ENCODE measurements at regions not wholly inside any gene's neighbourhood (a gene's known extent, or its start where the extent isn't known, plus 50 kb on each side); places are given as distances from the start of the nearest gene placed in this dataset.

DNA sequence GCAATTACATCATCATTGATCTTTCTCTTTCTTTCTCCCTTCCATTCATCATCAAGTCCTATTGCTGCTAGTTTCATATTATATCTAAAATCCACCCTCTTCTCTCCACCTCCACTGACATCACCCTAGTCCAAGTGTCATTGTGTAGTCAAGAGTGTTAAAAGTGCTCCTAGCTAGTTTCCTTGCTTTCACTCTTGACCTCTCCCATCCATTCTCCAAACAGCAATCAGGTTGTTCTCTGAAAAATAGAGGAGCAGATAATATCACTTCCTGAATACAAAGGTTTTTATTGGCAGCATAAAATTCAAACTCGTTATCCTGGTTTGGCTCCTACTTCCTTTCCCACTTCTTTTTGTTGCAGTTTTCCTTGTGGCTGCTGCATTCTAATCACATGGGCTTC, 61.6 kb upstream of the PHF14 start:
- BruUV-seq (replicated peaks): no TSS peak
- Histone ChIP-seq H2AFZ (no peak overlapping the region), H3K36me3 (ENCODE audit: low read depth) (no peaks in the 10 kb centered on the region), H3K4me2 (no peak overlapping the region), H4K20me1 (ENCODE audit: insufficient read depth) (no peaks in the 10 kb centered on the region), H3K4me1 (replicated peaks; ENCODE audit: insufficient read depth) (no peaks in the 10 kb centered on the region), H3K4me3 (no peak overlapping the region), H3K9me3 (ENCODE audit: insufficient read depth, low read depth) (no peaks in the 10 kb centered on the region), H3K27me3 (ENCODE audit: insufficient read depth, low read depth) (no peaks in the 10 kb centered on the region), H3F3A (ENCODE audit: insufficient read depth, low read depth) (no peaks in the 10 kb centered on the region), H3K9me2 (ENCODE audit: insufficient read depth) (no peaks in the 10 kb centered on the region; the same call in 1 of the 2 replicates), H3K79me2 (ENCODE audit: low read depth) (no peaks in the 10 kb centered on the region), H3K27ac (no peak overlapping the region)
- ChIA-PET CTCF (no interaction called here), POLR2A (ENCODE audit: unreplicated experiment) (no interaction called here)
- no peak for DNase-seq
- no peak for TF ChIP-seq EZH2 (IDR thresholded peaks at IDR 0.05; ENCODE audit: low read depth)
- TF ChIP-seq, protein P1, sequence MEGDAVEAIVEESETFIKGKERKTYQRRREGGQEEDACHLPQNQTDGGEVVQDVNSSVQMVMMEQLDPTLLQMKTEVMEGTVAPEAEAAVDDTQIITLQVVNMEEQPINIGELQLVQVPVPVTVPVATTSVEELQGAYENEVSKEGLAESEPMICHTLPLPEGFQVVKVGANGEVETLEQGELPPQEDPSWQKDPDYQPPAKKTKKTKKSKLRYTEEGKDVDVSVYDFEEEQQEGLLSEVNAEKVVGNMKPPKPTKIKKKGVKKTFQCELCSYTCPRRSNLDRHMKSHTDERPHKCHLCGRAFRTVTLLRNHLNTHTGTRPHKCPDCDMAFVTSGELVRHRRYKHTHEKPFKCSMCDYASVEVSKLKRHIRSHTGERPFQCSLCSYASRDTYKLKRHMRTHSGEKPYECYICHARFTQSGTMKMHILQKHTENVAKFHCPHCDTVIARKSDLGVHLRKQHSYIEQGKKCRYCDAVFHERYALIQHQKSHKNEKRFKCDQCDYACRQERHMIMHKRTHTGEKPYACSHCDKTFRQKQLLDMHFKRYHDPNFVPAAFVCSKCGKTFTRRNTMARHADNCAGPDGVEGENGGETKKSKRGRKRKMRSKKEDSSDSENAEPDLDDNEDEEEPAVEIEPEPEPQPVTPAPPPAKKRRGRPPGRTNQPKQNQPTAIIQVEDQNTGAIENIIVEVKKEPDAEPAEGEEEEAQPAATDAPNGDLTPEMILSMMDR (conservative IDR thresholded peaks at IDR 0.05): no peak
- intact Hi-C loops (cut with micrococcal nuclease; ENCODE audit: unreplicated experiment): no loop called here

DNA sequence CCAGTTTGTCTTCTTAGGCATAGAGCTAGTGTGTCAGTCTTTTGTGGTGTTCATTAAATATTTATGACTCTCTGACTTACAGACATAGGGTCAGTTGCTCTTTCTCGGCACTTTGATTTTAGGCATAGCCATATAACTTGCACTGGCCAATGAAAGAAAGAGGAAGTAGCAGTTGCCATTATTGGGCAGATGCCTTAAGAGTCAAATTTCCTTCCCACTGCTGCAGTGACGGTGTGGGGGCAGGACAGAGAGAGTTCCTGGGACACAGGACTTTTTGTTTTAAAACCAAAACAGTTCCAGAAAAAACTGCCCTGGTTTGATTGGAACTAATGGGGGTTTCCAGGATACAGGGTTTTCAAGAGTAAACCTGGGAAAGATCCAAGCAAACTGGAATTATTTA, 60.2 kb upstream of the PHF14 start:
- H3K27me3 ChIP-seq (ENCODE audit: insufficient read depth, low read depth): no peaks in the 10 kb centered on the region
- no peak overlapping the region for H2AFZ ChIP-seq
- H3K4me1 ChIP-seq (replicated peaks; ENCODE audit: insufficient read depth): no peaks in the 10 kb centered on the region
- BruUV-seq (replicated peaks): no TSS peak
- H4K20me1 ChIP-seq (ENCODE audit: insufficient read depth): no peaks in the 10 kb centered on the region
- H3K9me3 ChIP-seq (ENCODE audit: insufficient read depth, low read depth): no peaks in the 10 kb centered on the region
- no peak overlapping the region for H3K4me2 ChIP-seq
- DNase-seq: no peak
- TF ChIP-seq EZH2 (IDR thresholded peaks at IDR 0.05; ENCODE audit: low read depth): no peak
- TF ChIP-seq, protein P1 (conservative IDR thresholded peaks at IDR 0.05): no peak
- H3F3A ChIP-seq (ENCODE audit: insufficient read depth, low read depth): no peaks in the 10 kb centered on the region
- CTCF ChIA-PET: no interaction called here
- H3K9me2 ChIP-seq (ENCODE audit: insufficient read depth): no peaks in the 10 kb centered on the region; the same call in 1 of the 2 replicates
- no peak overlapping the region for H3K27ac ChIP-seq
- H3K4me3 ChIP-seq: no peak overlapping the region
- H3K79me2 ChIP-seq (ENCODE audit: low read depth): no peaks in the 10 kb centered on the region
- no peaks in the 10 kb centered on the region for H3K36me3 ChIP-seq (ENCODE audit: low read depth)
- intact Hi-C loops (cut with micrococcal nuclease; ENCODE audit: unreplicated experiment): no loop called here
- POLR2A ChIA-PET (ENCODE audit: unreplicated experiment): no interaction called here

DNA sequence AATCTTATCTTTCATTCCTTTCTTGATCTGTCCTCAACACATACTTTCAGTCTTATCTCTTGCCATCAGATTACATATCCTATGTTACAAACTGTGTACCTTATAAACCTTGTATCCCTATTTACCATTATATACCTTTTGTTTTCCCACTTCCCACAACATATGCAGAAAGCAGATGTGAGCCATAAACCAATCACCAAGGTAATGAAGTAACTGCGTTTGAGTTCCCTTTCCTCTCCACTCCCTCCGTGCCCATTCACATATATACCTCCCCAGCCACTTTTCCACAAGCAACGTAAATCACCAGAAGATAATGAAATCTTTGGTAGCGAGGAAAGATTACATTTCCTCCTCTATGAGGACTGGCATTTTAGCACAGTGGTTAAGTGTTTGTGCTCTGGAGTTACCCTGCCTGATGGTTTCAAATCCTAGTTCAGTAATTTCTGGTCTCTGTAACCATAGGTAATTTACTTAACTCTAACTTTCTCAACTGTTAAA, 55.5 kb upstream of the PHF14 start:
- ChIA-PET CTCF (no interaction called here), POLR2A (ENCODE audit: unreplicated experiment) (no interaction called here)
- Histone ChIP-seq H3K4me1 (replicated peaks; ENCODE audit: insufficient read depth) (no peaks in the 10 kb centered on the region), H3K27me3 (ENCODE audit: insufficient read depth, low read depth) (no peaks in the 10 kb centered on the region), H3K36me3 (ENCODE audit: low read depth) (no peaks in the 10 kb centered on the region), H3K27ac (no peak overlapping the region), H3K9me2 (ENCODE audit: insufficient read depth) (no peaks in the 10 kb centered on the region), H4K20me1 (ENCODE audit: insufficient read depth) (no peaks in the 10 kb centered on the region), H3F3A (ENCODE audit: insufficient read depth, low read depth) (no peaks in the 10 kb centered on the region), H2AFZ (no peak overlapping the region), H3K9me3 (ENCODE audit: insufficient read depth, low read depth) (no peaks in the 10 kb centered on the region), H3K79me2 (ENCODE audit: low read depth) (no peaks in the 10 kb centered on the region), H3K4me2 (no peak overlapping the region), H3K4me3 (no peak overlapping the region)
- DNase-seq: no peak
- no TSS peak for BruUV-seq (replicated peaks)
- intact Hi-C loops (cut with micrococcal nuclease; ENCODE audit: unreplicated experiment): no loop called here
- TF ChIP-seq EZH2 (IDR thresholded peaks at IDR 0.05; ENCODE audit: low read depth): no peak
- TF ChIP-seq, protein P1 (conservative IDR thresholded peaks at IDR 0.05): no peak
